GM12878 (cell line): ENCODE measurements at regions not wholly inside any gene's neighbourhood (a gene's known extent, or its start where the extent isn't known, plus 50 kb on each side); places are given as distances from the start of the nearest gene placed in this dataset.

ENCODE experiments used
- ATAC-seq: fragments of 200-7000 bp; cut with Tn5 transposase; 3 replicates; pipeline ENCODE4 v1.9.1; 2020; ENCODE audit warnings: mild to moderate bottlenecking, moderate library complexity
- BruUV-seq: library from RNA; stranded (reverse); fragments of 400-500 nt; replicated peaks from 2 replicates; lab custom pipeline; 2021; lab: Mats Ljungman, UMichigan
- CTCF ChIA-PET: fragments of 300-600 bp; sonication (Branson Sonifier 250); formaldehyde crosslinking; extraction: SDS; loops from one replicate; lab custom pipeline; 2021; ENCODE audit warnings: inconsistent platforms; lab: Yijun Ruan, JAX
- POLR2A ChIA-PET: fragments of 350-600 bp; formaldehyde crosslinking; extraction: SDS; loops from one replicate; lab custom pipeline; 2021; ENCODE audit warnings: inconsistent platforms; lab: Charles Lee
- RAD21 ChIA-PET: fragments of 300-600 bp; sonication (Branson Sonifier 250); formaldehyde crosslinking; loops from one replicate; lab custom pipeline; 2023; ENCODE audit warnings: antibody characterized with exemption; ENCODE audit not compliant: unreplicated experiment; lab: Charles Lee
- SMC1A ChIA-PET: fragments of 300-600 bp; sonication (Branson Sonifier 250); formaldehyde crosslinking; loops from one replicate; lab custom pipeline; 2023; ENCODE audit not compliant: unreplicated experiment, uncharacterized antibody; lab: Charles Lee
- DNase-seq: peaks from one replicate; pipeline ENCODE4 v3.0.0-alpha.2; 2011; ENCODE audit warnings: low read depth, low spot score
- FAIRE-seq: peaks from 3 replicates; lab custom pipeline; 2011; peaks lifted over from hg19 to GRCh38; lab: Jason Lieb, UNC
- H2AFZ ChIP-seq: 2 replicates; pipeline ENCODE4 v1.6.0; 2011; ENCODE audit warnings: low read depth, low read length, control low read depth; ENCODE audit not compliant: control insufficient read depth
- H3K27ac ChIP-seq: 2 replicates; pipeline ENCODE4 v1.5.1; 2011; ENCODE audit warnings: control low read depth; ENCODE audit not compliant: control insufficient read depth, insufficient read depth
- H3K27me3 ChIP-seq, 2 experiments: replicated peaks in 1 of 2; 2 replicates each; pipeline versions ENCODE4 v1.6.0 to v1.6.1; 2011; ENCODE audit warnings: low read length in 1 of 2; ENCODE audit not compliant: control insufficient read depth in 2 of 2, insufficient read depth in 2 of 2
- H3K36me3 ChIP-seq, 2 experiments: 2 replicates each; pipeline ENCODE4 v1.5.1; 2011; ENCODE audit warnings: low read length in 1 of 2; ENCODE audit not compliant: control insufficient read depth in 2 of 2, insufficient read depth in 2 of 2
- H3K4me1 ChIP-seq: 2 replicates; pipeline ENCODE4 v1.6.1; 2011; ENCODE audit warnings: mild to moderate bottlenecking, low read length, moderate library complexity, mixed read lengths; ENCODE audit not compliant: control insufficient read depth, insufficient read depth
- H3K4me2 ChIP-seq: 2 replicates; pipeline ENCODE4 v1.6.0; 2011; ENCODE audit warnings: control low read depth; ENCODE audit not compliant: control insufficient read depth, insufficient read depth
- H3K4me3 ChIP-seq: fragments of 200-600 bp; sonication (generic); 2 replicates; pipeline ENCODE4 v1.5.1; 2016
- H3K79me2 ChIP-seq: 2 replicates; pipeline ENCODE4 v1.6.0; 2011; ENCODE audit warnings: low read length; ENCODE audit not compliant: control insufficient read depth, insufficient read depth
- H3K9ac ChIP-seq: 2 replicates; pipeline ENCODE4 v1.8.0; 2011; ENCODE audit warnings: low read length, control low read depth, mixed read lengths; ENCODE audit not compliant: control insufficient read depth, insufficient read depth
- H3K9me3 ChIP-seq: replicated peaks from 3 replicates; pipeline ENCODE4 v1.5.1; 2011; ENCODE audit warnings: mild to moderate bottlenecking, low read length; ENCODE audit not compliant: control insufficient read depth, insufficient read depth
- H4K20me1 ChIP-seq: 2 replicates; pipeline ENCODE4 v1.6.0; 2011; ENCODE audit not compliant: control insufficient read depth, insufficient read depth
- BMI1 ChIP-seq: fragments of 450-650 bp; IDR thresholded peaks from 2 replicates; pipeline ENCODE4 v1.6.1; 2016; ENCODE audit warnings: mild to moderate bottlenecking, moderate library complexity, borderline replicate concordance
- CHD4 ChIP-seq: fragments of 200-600 bp; sonication (generic); IDR thresholded peaks from 2 replicates; pipeline ENCODE4 v1.6.1; 2016; ENCODE audit warnings: mild to moderate bottlenecking
- DPF2 ChIP-seq: fragments of 450-650 bp; IDR thresholded peaks from 2 replicates; pipeline ENCODE4 v1.6.1; 2017; ENCODE audit warnings: mild to moderate bottlenecking
- E4F1 ChIP-seq: fragments of 450-650 bp; IDR thresholded peaks from 2 replicates; pipeline ENCODE4 v1.6.1; 2018; ENCODE audit warnings: borderline replicate concordance, mild to moderate bottlenecking; ENCODE audit not compliant: partially characterized antibody
- IRF4 ChIP-seq: IDR thresholded peaks from 2 replicates; pipeline ENCODE4 v1.6.1; 2011; ENCODE audit warnings: low read depth, low read length
- NRF1 ChIP-seq: conservative IDR thresholded peaks from 2 replicates; pipeline ENCODE4 v1.6.1; 2011; ENCODE audit warnings: mild to moderate bottlenecking, low read depth, low read length, improper control_type of control experiment
- SUPT20H ChIP-seq: IDR thresholded peaks from 2 replicates; pipeline ENCODE4 v1.6.1; 2011; ENCODE audit warnings: low read depth, mild to moderate bottlenecking, low read length, moderate library complexity, borderline replicate concordance; ENCODE audit not compliant: control insufficient read depth
- TARDBP ChIP-seq: IDR thresholded peaks from 2 replicates; pipeline ENCODE4 v1.6.1; 2016; ENCODE audit warnings: borderline replicate concordance
- TCF12 ChIP-seq: IDR thresholded peaks from 2 replicates; pipeline ENCODE4 v1.6.1; 2011; ENCODE audit warnings: low read depth, mild to moderate bottlenecking, low read length
- WRNIP1 ChIP-seq: IDR thresholded peaks from 2 replicates; pipeline ENCODE4 v1.6.1; 2011; ENCODE audit warnings: low read depth, low read length, improper control_type of control experiment, borderline replicate concordance
- ZNF207 ChIP-seq: fragments of 450-650 bp; IDR thresholded peaks from 2 replicates; pipeline ENCODE4 v1.6.1; 2014; ENCODE audit warnings: antibody characterized with exemption, mild to moderate bottlenecking, borderline replicate concordance
- WGBS: methylation state at CpG from one replicate; pipeline ENCODE4 v1.1.6; 2016; ENCODE audit warnings: low lambda C conversion rate; ENCODE audit not compliant: insufficient replicate concordance, insufficient coverage; ENCODE audit errors: missing lambda C conversion rate; 5-methylcytosine and 5-hydroxymethylcytosine counted together
- in situ Hi-C: fragments of 300-500 bp; cut with MboI; formaldehyde crosslinking; loops from 9 replicates; pipeline ENCODE4 v1.14.3; 2018; ENCODE audit warnings: mixed read lengths
- intact Hi-C: fragments of 100-400 bp; cut with micrococcal nuclease; formaldehyde crosslinking; loops from one replicate; pipeline ENCODE4 v1.14.2; 2022; ENCODE audit not compliant: unreplicated experiment
- TF ChIP-seq, protein P1 (sequence below): fragments of 450-650 bp; IDR thresholded peaks from 2 replicates; pipeline ENCODE4 v1.6.1; 2016; ENCODE audit warnings: mild to moderate bottlenecking
- TF ChIP-seq, protein P2 (sequence below): fragments of 450-650 bp; IDR thresholded peaks from 2 replicates; pipeline ENCODE4 v1.6.1; 2017; ENCODE audit warnings: low read depth, mild to moderate bottlenecking, moderate library complexity
- TF ChIP-seq, protein P3 (sequence below), 3 experiments: IDR thresholded peaks in 2 of 3; conservative IDR thresholded peaks in 1 of 3; 2 replicates each; pipeline ENCODE4 v1.5.1; 2011; ENCODE audit warnings: low read depth in 3 of 3, low read length in 3 of 3, mild to moderate bottlenecking in 3 of 3, control low read depth in 2 of 3, moderate library complexity in 2 of 3, inconsistent platforms in 1 of 3, mixed read lengths in 1 of 3; ENCODE audit not compliant: control insufficient read depth in 2 of 3, insufficient read depth in 1 of 3; ENCODE audit errors: extremely low read depth in 1 of 3

GRCh38 chr2:226466124-226466523 lies 333.5 kb downstream of the IRS1 start:
- no peak for ATAC-seq
- TF ChIP-seq, protein P1, sequence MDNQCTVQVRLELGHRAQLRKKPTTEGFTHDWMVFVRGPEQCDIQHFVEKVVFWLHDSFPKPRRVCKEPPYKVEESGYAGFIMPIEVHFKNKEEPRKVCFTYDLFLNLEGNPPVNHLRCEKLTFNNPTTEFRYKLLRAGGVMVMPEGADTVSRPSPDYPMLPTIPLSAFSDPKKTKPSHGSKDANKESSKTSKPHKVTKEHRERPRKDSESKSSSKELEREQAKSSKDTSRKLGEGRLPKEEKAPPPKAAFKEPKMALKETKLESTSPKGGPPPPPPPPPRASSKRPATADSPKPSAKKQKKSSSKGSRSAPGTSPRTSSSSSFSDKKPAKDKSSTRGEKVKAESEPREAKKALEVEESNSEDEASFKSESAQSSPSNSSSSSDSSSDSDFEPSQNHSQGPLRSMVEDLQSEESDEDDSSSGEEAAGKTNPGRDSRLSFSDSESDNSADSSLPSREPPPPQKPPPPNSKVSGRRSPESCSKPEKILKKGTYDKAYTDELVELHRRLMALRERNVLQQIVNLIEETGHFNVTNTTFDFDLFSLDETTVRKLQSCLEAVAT: no peak
- no peak for TF ChIP-seq NRF1
- TF ChIP-seq IRF4: no peak
- TF ChIP-seq CHD4: no peak
- TF ChIP-seq, protein P2, sequence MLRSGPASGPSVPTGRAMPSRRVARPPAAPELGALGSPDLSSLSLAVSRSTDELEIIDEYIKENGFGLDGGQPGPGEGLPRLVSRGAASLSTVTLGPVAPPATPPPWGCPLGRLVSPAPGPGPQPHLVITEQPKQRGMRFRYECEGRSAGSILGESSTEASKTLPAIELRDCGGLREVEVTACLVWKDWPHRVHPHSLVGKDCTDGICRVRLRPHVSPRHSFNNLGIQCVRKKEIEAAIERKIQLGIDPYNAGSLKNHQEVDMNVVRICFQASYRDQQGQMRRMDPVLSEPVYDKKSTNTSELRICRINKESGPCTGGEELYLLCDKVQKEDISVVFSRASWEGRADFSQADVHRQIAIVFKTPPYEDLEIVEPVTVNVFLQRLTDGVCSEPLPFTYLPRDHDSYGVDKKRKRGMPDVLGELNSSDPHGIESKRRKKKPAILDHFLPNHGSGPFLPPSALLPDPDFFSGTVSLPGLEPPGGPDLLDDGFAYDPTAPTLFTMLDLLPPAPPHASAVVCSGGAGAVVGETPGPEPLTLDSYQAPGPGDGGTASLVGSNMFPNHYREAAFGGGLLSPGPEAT: no peak
- TF ChIP-seq BMI1: no peak
- TF ChIP-seq, protein P3, sequence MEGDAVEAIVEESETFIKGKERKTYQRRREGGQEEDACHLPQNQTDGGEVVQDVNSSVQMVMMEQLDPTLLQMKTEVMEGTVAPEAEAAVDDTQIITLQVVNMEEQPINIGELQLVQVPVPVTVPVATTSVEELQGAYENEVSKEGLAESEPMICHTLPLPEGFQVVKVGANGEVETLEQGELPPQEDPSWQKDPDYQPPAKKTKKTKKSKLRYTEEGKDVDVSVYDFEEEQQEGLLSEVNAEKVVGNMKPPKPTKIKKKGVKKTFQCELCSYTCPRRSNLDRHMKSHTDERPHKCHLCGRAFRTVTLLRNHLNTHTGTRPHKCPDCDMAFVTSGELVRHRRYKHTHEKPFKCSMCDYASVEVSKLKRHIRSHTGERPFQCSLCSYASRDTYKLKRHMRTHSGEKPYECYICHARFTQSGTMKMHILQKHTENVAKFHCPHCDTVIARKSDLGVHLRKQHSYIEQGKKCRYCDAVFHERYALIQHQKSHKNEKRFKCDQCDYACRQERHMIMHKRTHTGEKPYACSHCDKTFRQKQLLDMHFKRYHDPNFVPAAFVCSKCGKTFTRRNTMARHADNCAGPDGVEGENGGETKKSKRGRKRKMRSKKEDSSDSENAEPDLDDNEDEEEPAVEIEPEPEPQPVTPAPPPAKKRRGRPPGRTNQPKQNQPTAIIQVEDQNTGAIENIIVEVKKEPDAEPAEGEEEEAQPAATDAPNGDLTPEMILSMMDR (IDR thresholded peaks at IDR 0.05 in 2 of 3, conservative IDR thresholded peaks at IDR 0.05 in 1 of 3; ENCODE audit: control insufficient read depth in 2 of 3, extremely low read depth in 1 of 3, insufficient read depth in 1 of 3, low read depth in 3 of 3, low read length in 3 of 3): no peak
- TF ChIP-seq DPF2: no peak
- no peak for TF ChIP-seq SUPT20H
- TF ChIP-seq ZNF207: no peak
- TF ChIP-seq TARDBP: no peak
- TF ChIP-seq TCF12: no peak
- no peak for TF ChIP-seq WRNIP1
- TF ChIP-seq E4F1: no peak
- Histone ChIP-seq H2AFZ (no peak overlapping the region), H3K9ac (no peak overlapping the region), H3K27me3 (no peaks in the 10 kb centered on the region), H3K4me1 (no peaks in the 10 kb centered on the region), H3K4me3 (no peak overlapping the region), H3K27ac (no peak overlapping the region), H3K79me2 (no peaks in the 10 kb centered on the region), H4K20me1 (no peaks in the 10 kb centered on the region), H3K36me3 (no peaks in the 10 kb centered on the region), H3K9me3 (no peaks in the 10 kb centered on the region), H3K4me2 (no peak overlapping the region)
- SMC1A ChIA-PET: no interaction called here
- BruUV-seq: no TSS peak
- WGBS: 50% methylated on average over 1 of the region's 1 CpG
- CTCF ChIA-PET: no interaction called here
- RAD21 ChIA-PET: no interaction called here
- POLR2A ChIA-PET: no interaction called here
- intact Hi-C loops (no loop called here), in situ Hi-C loops (no loop called here)
- no peak for FAIRE-seq
- no peak for DNase-seq
